SK-N-SH (cell line): ENCODE measurements at regions not wholly inside any gene's neighbourhood (a gene's known extent, or its start where the extent isn't known, plus 50 kb on each side); places are given as distances from the start of the nearest gene placed in this dataset.

Experiments
- CHD2 ChIP-seq: fragments of 150-350 bp; IDR thresholded peaks from 2 replicates; pipeline ENCODE4 v1.6.1; 2018; ENCODE audit warnings: low read length; ENCODE audit not compliant: partially characterized antibody
- ELF1 ChIP-seq: IDR thresholded peaks from 2 replicates; pipeline ENCODE4 v1.4.0; 2012
- EP300 ChIP-seq, 2 experiments: IDR thresholded peaks; 2 replicates each; pipeline versions ENCODE4 v1.4.0 to v1.6.1; 2012; ENCODE audit warnings: borderline replicate concordance in 1 of 2, low read depth in 1 of 2, low read length in 1 of 2
- GABPA ChIP-seq: IDR thresholded peaks from 2 replicates; pipeline ENCODE4 v1.4.0; 2012; ENCODE audit warnings: low read depth, mild to moderate bottlenecking
- MEF2A ChIP-seq: IDR thresholded peaks from 2 replicates; pipeline ENCODE4 v1.4.0; 2012; ENCODE audit warnings: low read depth, borderline replicate concordance
- REST ChIP-seq: IDR thresholded peaks from 2 replicates; pipeline ENCODE4 v1.6.1; 2012; ENCODE audit warnings: mild to moderate bottlenecking, low read depth, low read length, moderate library complexity
- SIN3A ChIP-seq: IDR thresholded peaks from 2 replicates; pipeline ENCODE4 v1.6.1; 2012; ENCODE audit warnings: low read depth, mild to moderate bottlenecking, low read length, moderate library complexity, borderline replicate concordance
- USF2 ChIP-seq: fragments of 150-350 bp; IDR thresholded peaks from 2 replicates; pipeline ENCODE4 v1.6.1; 2017; ENCODE audit warnings: antibody characterized with exemption, low read length, low read depth, borderline replicate concordance
- YY1 ChIP-seq: IDR thresholded peaks from 2 replicates; pipeline ENCODE4 v1.4.0; 2012; ENCODE audit warnings: low read depth, mild to moderate bottlenecking
- TF ChIP-seq, protein P1 (sequence below): fragments of 200-600 bp; sonication (generic); IDR thresholded peaks from 2 replicates; pipeline ENCODE4 v1.6.1; 2017; ENCODE audit warnings: antibody characterized with exemption, mild to moderate bottlenecking, moderate library complexity

- TF ChIP-seq USF2 (no peak), ELF1 (no peak), CHD2 (no peak), REST (no peak), EP300 (IDR thresholded peaks at IDR 0.05; ENCODE audit: borderline replicate concordance in 1 of 2, low read depth in 1 of 2, low read length in 1 of 2) (no peak), MEF2A (no peak), GABPA (no peak), YY1 (no peak), SIN3A (no peak)
- TF ChIP-seq, protein P1, sequence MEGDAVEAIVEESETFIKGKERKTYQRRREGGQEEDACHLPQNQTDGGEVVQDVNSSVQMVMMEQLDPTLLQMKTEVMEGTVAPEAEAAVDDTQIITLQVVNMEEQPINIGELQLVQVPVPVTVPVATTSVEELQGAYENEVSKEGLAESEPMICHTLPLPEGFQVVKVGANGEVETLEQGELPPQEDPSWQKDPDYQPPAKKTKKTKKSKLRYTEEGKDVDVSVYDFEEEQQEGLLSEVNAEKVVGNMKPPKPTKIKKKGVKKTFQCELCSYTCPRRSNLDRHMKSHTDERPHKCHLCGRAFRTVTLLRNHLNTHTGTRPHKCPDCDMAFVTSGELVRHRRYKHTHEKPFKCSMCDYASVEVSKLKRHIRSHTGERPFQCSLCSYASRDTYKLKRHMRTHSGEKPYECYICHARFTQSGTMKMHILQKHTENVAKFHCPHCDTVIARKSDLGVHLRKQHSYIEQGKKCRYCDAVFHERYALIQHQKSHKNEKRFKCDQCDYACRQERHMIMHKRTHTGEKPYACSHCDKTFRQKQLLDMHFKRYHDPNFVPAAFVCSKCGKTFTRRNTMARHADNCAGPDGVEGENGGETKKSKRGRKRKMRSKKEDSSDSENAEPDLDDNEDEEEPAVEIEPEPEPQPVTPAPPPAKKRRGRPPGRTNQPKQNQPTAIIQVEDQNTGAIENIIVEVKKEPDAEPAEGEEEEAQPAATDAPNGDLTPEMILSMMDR = no peak
These were observed 159.1 kb upstream of the KL start for GRCh38 chr13:32857077-32857476.
